BJ (cell line): ENCODE measurements at regions not wholly inside any gene's neighbourhood (a gene's known extent, or its start where the extent isn't known, plus 50 kb on each side); places are given as distances from the start of the nearest gene placed in this dataset.

Experiments
- CTCF ChIA-PET: fragments of 350-600 bp; formaldehyde crosslinking; extraction: SDS; loops from one replicate; lab custom pipeline; 2021; ENCODE audit warnings: antibody characterized with exemption, inconsistent platforms; lab: Yijun Ruan, JAX
- POLR2A ChIA-PET: fragments of 300-600 bp; sonication (Branson Sonifier 250); formaldehyde crosslinking; extraction: SDS; loops from one replicate; lab custom pipeline; 2021; ENCODE audit warnings: antibody characterized with exemption; lab: Charles Lee
- DNase-seq: peaks from one replicate; pipeline ENCODE4 v3.0.0-alpha.2; 2011; ENCODE audit warnings: low read depth
- H3K27me3 ChIP-seq: 2 replicates; pipeline ENCODE4 v1.6.0; 2011; ENCODE audit warnings: low read length; ENCODE audit not compliant: control insufficient read depth, insufficient read depth
- H3K36me3 ChIP-seq: 2 replicates; pipeline ENCODE4 v1.5.1; 2011; ENCODE audit warnings: low read length; ENCODE audit not compliant: control insufficient read depth, insufficient read depth
- H3K4me3 ChIP-seq: 2 replicates; pipeline ENCODE4 v1.5.1; 2011; ENCODE audit warnings: low read depth, mild to moderate bottlenecking, control low read depth, low read length
- TF ChIP-seq, protein P1 (sequence below): IDR thresholded peaks from 2 replicates; pipeline ENCODE4 v1.5.1; 2011; ENCODE audit warnings: low read depth, mild to moderate bottlenecking, control low read depth, inconsistent platforms, low read length, moderate library complexity; ENCODE audit not compliant: insufficient read depth

DNA sequence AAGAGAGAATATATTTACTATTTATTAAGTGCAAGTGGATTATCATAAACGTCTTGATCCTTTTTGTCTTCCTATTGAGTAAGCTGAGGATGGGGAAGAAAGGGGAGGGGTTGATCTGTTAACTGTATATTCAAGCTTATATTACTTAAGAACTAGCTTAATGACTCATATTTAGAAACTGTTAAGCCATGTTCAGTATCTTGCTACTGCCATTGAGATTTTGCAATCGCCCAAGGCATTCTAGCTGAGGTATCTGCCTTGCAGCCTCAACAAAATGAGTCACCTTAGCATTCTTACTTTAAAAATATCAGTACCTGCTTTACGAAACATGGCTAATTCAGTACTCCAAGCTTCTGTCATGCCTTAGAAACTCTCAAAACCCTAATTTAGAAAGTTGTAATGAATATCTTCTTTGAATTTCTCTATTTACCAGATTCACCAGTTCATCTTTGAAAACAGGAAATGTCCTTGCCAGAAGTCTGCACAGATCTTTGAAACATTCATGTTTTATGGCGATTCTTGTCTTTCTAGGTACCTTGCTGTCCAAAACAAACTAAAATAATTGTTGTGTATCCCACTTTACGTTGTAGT, 76.1 kb downstream of the ALG10B start:
- no peak overlapping the region for H3K4me3 ChIP-seq
- TF ChIP-seq, protein P1, sequence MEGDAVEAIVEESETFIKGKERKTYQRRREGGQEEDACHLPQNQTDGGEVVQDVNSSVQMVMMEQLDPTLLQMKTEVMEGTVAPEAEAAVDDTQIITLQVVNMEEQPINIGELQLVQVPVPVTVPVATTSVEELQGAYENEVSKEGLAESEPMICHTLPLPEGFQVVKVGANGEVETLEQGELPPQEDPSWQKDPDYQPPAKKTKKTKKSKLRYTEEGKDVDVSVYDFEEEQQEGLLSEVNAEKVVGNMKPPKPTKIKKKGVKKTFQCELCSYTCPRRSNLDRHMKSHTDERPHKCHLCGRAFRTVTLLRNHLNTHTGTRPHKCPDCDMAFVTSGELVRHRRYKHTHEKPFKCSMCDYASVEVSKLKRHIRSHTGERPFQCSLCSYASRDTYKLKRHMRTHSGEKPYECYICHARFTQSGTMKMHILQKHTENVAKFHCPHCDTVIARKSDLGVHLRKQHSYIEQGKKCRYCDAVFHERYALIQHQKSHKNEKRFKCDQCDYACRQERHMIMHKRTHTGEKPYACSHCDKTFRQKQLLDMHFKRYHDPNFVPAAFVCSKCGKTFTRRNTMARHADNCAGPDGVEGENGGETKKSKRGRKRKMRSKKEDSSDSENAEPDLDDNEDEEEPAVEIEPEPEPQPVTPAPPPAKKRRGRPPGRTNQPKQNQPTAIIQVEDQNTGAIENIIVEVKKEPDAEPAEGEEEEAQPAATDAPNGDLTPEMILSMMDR: no peak
- DNase-seq: no peak
- no peaks in the 10 kb centered on the region for H3K27me3 ChIP-seq
- ChIA-PET POLR2A (no interaction called here), CTCF (no interaction called here)
- no peaks in the 10 kb centered on the region for H3K36me3 ChIP-seq

DNA sequence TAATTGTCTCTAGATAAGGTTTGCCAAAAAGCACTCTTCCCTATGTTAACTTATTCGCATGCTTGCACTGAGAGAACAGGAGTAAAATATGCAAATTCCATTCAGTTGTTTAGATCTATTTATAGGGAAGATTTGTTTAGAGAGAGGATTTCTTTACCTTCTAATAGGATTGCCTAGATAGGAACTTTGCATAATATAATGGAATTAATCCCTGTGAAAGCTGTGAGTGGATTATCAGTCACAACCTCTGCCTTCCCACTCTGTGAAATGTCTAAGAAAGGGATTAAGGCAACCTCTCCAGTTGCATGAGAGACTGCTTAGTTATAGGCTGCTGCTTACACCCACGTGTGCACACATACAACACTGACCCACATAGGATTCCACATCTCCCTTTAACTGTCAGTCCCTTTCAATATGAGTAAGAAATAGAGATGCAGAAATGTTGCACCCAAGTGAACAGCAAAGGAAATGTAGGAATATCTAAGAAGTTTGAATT, 83.2 kb downstream of the ALG10B start:
- Histone ChIP-seq H3K27me3 (no peaks in the 10 kb centered on the region), H3K4me3 (no peak overlapping the region), H3K36me3 (no peaks in the 10 kb centered on the region)
- TF ChIP-seq, protein P1: no peak
- ChIA-PET POLR2A (no interaction called here), CTCF (no interaction called here)
- no peak for DNase-seq

DNA sequence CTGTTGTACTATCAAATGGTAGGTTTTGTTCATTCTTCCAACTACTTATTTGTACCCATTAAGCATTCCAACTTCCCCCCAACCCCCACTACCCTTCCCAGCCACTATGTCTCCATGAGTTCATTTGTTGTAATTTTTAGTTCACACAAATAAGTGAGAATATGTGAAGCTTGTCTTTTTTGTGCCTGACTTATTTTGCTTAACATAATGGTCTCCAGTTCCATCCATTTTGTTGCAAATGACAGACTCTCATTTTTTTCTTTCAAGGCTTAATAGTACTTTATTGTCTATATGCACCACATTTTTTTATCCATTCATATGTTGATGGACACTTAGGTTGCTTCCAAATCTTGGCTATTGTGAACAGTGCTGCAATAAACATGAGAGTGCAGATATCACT, 86.2 kb downstream of the ALG10B start:
- ChIA-PET POLR2A (no interaction called here), CTCF (no interaction called here)
- Histone ChIP-seq H3K36me3 (no peaks in the 10 kb centered on the region), H3K27me3 (no peaks in the 10 kb centered on the region), H3K4me3 (no peak overlapping the region)
- DNase-seq: no peak
- TF ChIP-seq, protein P1: no peak

DNA sequence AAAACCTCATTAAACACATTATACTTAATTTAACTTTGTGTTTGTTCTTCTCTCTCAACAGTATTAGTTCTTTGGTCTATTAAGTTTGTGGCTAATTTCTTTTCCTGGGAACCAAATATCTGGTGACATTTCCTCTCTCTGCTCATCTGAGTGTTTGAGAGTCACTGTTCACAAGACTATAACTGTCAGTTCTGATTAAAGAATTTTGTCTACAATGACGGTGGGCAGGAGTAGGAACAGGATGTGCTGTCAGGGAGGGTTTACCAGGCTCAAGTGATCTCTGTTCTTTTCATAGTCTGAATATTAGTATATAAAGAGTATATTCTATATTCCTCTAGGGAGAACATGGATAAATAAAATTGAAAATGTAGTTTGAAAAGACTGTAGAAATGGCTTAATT, 92.9 kb downstream of the ALG10B start:
- Histone ChIP-seq H3K36me3 (no peaks in the 10 kb centered on the region), H3K27me3 (no peaks in the 10 kb centered on the region), H3K4me3 (no peak overlapping the region)
- TF ChIP-seq, protein P1: no peak
- ChIA-PET CTCF (interaction anchor here (0.7 kb wide), 1 partner anchor 16 kb away, joined by 3 read pairs; no protein-coding TSS in a partner anchor), POLR2A (no interaction called here)
- no peak for DNase-seq

DNA sequence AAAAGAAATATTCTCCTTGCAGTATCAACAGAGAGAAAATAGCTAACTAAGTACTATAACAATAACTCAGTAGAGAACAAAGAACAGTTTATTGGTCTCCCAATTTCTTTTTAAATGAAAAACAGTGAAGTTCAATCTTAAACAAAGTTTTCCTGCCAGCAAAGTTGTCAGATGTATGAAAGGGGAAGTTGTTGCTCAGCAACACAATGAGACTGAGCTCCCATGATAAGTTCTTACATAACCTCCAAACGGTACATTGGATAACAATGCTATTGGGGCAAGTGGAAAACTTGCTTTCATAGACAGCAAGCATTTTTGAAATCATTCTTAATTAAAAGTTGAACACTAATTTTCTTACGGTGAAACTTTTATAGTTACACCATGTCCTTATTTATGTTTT, 94.9 kb downstream of the ALG10B start:
- CTCF ChIA-PET: no interaction called here
- no peaks in the 10 kb centered on the region for H3K27me3 ChIP-seq
- H3K4me3 ChIP-seq: no peak overlapping the region
- POLR2A ChIA-PET: no interaction called here
- H3K36me3 ChIP-seq: no peaks in the 10 kb centered on the region
- no peak for DNase-seq
- TF ChIP-seq, protein P1: no peak
